ENCODE measurements at regions not wholly inside any gene's neighbourhood (a gene's known extent, or its start where the extent isn't known, plus 50 kb on each side); places are given as distances from the start of the nearest gene placed in this dataset.

DNA sequence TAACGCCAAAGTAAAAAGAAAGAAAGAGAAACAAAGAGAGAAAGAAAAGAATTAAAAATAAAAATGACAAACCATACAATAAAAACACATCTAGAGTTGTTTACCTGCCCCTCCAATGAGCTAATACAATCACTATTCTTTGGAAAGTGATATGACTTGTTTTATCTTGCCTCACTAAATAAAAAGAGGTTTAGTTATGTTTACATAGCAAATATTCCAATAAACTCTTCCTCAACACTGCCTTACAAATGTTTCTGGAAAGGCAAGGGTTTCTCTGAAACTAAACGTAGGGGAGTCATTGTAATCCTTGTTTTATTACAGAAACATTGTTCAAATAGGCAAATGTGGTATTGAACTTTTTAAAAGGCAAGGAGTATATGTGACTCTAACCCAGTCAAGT lies 396.2 kb downstream of the EPM2A start:
- no peaks in the 10 kb centered on the region for H3K9me2 ChIP-seq (replicated peaks; ENCODE audit: control insufficient read depth, low read length)
- no peaks in the 10 kb centered on the region for H3K79me2 ChIP-seq (ENCODE audit: control insufficient read depth, low read length)
- H3K27ac ChIP-seq (ENCODE audit: low read depth, low read length), result no peak overlapping the region
- H3K4me2 ChIP-seq (ENCODE audit: low read length), result no peak overlapping the region
- TF ChIP-seq, protein P1, sequence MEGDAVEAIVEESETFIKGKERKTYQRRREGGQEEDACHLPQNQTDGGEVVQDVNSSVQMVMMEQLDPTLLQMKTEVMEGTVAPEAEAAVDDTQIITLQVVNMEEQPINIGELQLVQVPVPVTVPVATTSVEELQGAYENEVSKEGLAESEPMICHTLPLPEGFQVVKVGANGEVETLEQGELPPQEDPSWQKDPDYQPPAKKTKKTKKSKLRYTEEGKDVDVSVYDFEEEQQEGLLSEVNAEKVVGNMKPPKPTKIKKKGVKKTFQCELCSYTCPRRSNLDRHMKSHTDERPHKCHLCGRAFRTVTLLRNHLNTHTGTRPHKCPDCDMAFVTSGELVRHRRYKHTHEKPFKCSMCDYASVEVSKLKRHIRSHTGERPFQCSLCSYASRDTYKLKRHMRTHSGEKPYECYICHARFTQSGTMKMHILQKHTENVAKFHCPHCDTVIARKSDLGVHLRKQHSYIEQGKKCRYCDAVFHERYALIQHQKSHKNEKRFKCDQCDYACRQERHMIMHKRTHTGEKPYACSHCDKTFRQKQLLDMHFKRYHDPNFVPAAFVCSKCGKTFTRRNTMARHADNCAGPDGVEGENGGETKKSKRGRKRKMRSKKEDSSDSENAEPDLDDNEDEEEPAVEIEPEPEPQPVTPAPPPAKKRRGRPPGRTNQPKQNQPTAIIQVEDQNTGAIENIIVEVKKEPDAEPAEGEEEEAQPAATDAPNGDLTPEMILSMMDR (IDR thresholded peaks at IDR 0.05; ENCODE audit: low read depth, low read length, poor library complexity, severe bottlenecking), result no peak
- no peak for TF ChIP-seq EZH2phosphoT487 (IDR thresholded peaks at IDR 0.05; ENCODE audit: borderline replicate concordance, low read length)
- no peaks in the 10 kb centered on the region for H3K9me3 ChIP-seq (ENCODE audit: control insufficient read depth, insufficient read depth, low read length)
- no peak overlapping the region for H3K4me3 ChIP-seq (ENCODE audit: low read length)
- no peaks in the 10 kb centered on the region for H3F3A ChIP-seq (ENCODE audit: control insufficient read depth, insufficient read depth)
- H4K20me1 ChIP-seq (ENCODE audit: control insufficient read depth, insufficient read depth, low read depth, low read length), result no peaks in the 10 kb centered on the region
- no peaks in the 10 kb centered on the region for H3K4me1 ChIP-seq (ENCODE audit: control insufficient read depth, low read length)
- no peaks in the 10 kb centered on the region for H3K36me3 ChIP-seq (ENCODE audit: control insufficient read depth, low read length)
- H3K27me3 ChIP-seq (ENCODE audit: control insufficient read depth, low read length), result no peaks in the 10 kb centered on the region; the same call in 1 of the 2 replicates

DNA sequence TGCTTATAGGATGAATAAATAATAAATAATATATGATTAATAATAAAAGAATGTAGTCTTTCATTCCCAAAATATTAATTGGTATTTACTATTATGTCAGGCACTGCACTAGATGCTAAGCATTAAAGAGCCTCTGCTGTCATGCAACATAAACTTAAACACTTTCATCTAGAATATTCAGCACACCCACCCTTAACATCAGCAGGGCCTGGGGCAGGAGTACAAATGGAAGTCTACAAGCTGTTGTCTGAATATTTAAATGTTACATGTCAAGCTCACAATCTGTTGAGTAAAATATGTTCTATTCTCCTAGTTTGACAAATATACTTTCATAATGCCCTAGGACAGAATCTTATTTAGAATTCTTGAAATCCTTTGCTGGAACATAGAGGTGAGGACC lies 395.1 kb downstream of the EPM2A start:
- H3K4me2 ChIP-seq (ENCODE audit: low read length), result no peak overlapping the region
- no peaks in the 10 kb centered on the region for H3K79me2 ChIP-seq (ENCODE audit: control insufficient read depth, low read length)
- H3K4me3 ChIP-seq (ENCODE audit: low read length), result no peak overlapping the region
- no peaks in the 10 kb centered on the region for H3K9me3 ChIP-seq (ENCODE audit: control insufficient read depth, insufficient read depth, low read length)
- H4K20me1 ChIP-seq (ENCODE audit: control insufficient read depth, insufficient read depth, low read depth, low read length), result no peaks in the 10 kb centered on the region
- H3K27me3 ChIP-seq (ENCODE audit: control insufficient read depth, low read length), result peaks cover 6% of the 10 kb centered on the region
- H3K27ac ChIP-seq (ENCODE audit: low read depth, low read length), result no peak overlapping the region
- TF ChIP-seq EZH2phosphoT487 (IDR thresholded peaks at IDR 0.05; ENCODE audit: borderline replicate concordance, low read length), result no peak
- TF ChIP-seq, protein P1 (IDR thresholded peaks at IDR 0.05; ENCODE audit: low read depth, low read length, poor library complexity, severe bottlenecking), result no peak
- H3F3A ChIP-seq (ENCODE audit: control insufficient read depth, insufficient read depth), result no peaks in the 10 kb centered on the region
- no peaks in the 10 kb centered on the region for H3K4me1 ChIP-seq (ENCODE audit: control insufficient read depth, low read length)
- no peaks in the 10 kb centered on the region for H3K9me2 ChIP-seq (replicated peaks; ENCODE audit: control insufficient read depth, low read length)
- no peaks in the 10 kb centered on the region for H3K36me3 ChIP-seq (ENCODE audit: control insufficient read depth, low read length)

DNA sequence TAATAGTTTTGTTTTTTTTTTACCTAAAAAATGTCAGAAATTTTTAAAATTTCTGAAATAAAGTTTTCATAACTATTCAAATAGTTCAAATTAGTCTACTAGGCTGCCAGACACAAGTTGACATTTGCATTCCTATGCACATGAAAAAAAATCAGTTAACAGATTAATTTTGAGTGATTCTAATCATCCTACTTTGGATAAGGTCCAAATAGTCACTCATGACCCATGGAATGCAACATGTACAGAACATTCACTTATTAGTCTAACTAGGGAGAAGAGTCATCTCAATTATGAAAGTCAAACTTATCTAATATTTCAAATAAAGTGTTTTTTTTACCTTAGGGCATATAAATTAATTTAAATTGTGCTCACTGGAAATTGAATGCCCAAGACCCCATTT lies 390.2 kb downstream of the EPM2A start:
- H3K4me1 ChIP-seq (ENCODE audit: control insufficient read depth, low read length), result peaks cover 15% of the 10 kb centered on the region
- no peaks in the 10 kb centered on the region for H3K9me3 ChIP-seq (ENCODE audit: control insufficient read depth, insufficient read depth, low read length)
- no peaks in the 10 kb centered on the region for H4K20me1 ChIP-seq (ENCODE audit: control insufficient read depth, insufficient read depth, low read depth, low read length)
- peaks cover 40% of the 10 kb centered on the region for H3K27me3 ChIP-seq (ENCODE audit: control insufficient read depth, low read length)
- H3K4me3 ChIP-seq (ENCODE audit: low read length), result no peak overlapping the region
- H3K9me2 ChIP-seq (replicated peaks; ENCODE audit: control insufficient read depth, low read length), result no peaks in the 10 kb centered on the region
- H3K4me2 ChIP-seq (ENCODE audit: low read length), result no peak overlapping the region
- H3K27ac ChIP-seq (ENCODE audit: low read depth, low read length), result no peak overlapping the region
- peaks cover under 1% of the 10 kb centered on the region for H3F3A ChIP-seq (ENCODE audit: control insufficient read depth, insufficient read depth)
- no peaks in the 10 kb centered on the region for H3K79me2 ChIP-seq (ENCODE audit: control insufficient read depth, low read length)
- TF ChIP-seq EZH2phosphoT487 (IDR thresholded peaks at IDR 0.05; ENCODE audit: borderline replicate concordance, low read length), result no peak
- TF ChIP-seq, protein P1 (IDR thresholded peaks at IDR 0.05; ENCODE audit: low read depth, low read length, poor library complexity, severe bottlenecking), result no peak
- no peaks in the 10 kb centered on the region for H3K36me3 ChIP-seq (ENCODE audit: control insufficient read depth, low read length)

DNA sequence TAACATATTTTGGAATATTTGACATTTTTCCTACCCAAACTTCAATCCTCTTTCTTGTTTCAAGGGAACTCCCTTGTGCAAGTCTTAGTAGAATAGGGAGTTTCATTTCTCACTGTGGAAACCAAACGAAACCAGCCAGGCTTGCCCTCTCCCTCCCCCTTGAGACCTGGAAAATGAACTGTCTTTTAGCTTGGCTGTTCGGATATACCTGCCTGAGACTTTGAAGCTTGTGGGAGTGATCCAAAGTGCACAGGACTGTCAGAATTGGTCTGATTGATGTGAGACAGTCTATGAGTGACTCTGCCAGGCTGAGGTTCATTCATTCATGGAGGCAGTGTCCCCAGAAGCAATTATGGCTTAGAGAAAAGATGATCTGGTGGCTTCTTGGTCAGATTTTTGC lies 388.1 kb downstream of the EPM2A start:
- Histone ChIP-seq H3K27me3 (ENCODE audit: control insufficient read depth, low read length) (peaks cover 43% of the 10 kb centered on the region), H3K79me2 (ENCODE audit: control insufficient read depth, low read length) (no peaks in the 10 kb centered on the region), H3K4me3 (ENCODE audit: low read length) (no peak overlapping the region), H4K20me1 (ENCODE audit: control insufficient read depth, insufficient read depth, low read depth, low read length) (no peaks in the 10 kb centered on the region), H3K9me2 (replicated peaks; ENCODE audit: control insufficient read depth, low read length) (no peaks in the 10 kb centered on the region), H3K9me3 (ENCODE audit: control insufficient read depth, insufficient read depth, low read length) (no peaks in the 10 kb centered on the region), H3F3A (ENCODE audit: control insufficient read depth, insufficient read depth) (peaks cover 8% of the 10 kb centered on the region), H3K4me2 (ENCODE audit: low read length) (no peak overlapping the region), H3K27ac (ENCODE audit: low read depth, low read length) (no peak overlapping the region), H3K4me1 (ENCODE audit: control insufficient read depth, low read length) (peaks cover 28% of the 10 kb centered on the region), H3K36me3 (ENCODE audit: control insufficient read depth, low read length) (no peaks in the 10 kb centered on the region)
- TF ChIP-seq, protein P1 (IDR thresholded peaks at IDR 0.05; ENCODE audit: low read depth, low read length, poor library complexity, severe bottlenecking), result no peak
- TF ChIP-seq EZH2phosphoT487 (IDR thresholded peaks at IDR 0.05; ENCODE audit: borderline replicate concordance, low read length), result no peak
